Karpas-422 (cell line): ENCODE measurements at regions not wholly inside any gene's neighbourhood (a gene's known extent, or its start where the extent isn't known, plus 50 kb on each side); places are given as distances from the start of the nearest gene placed in this dataset.
"Not testable (repeated sequence)": the region's sequence is repeated elsewhere in the genome, so short reads cannot be mapped to it uniquely, and the experiment has no call there.

Experiments used
- DNase-seq: peaks from one replicate; pipeline ENCODE4 v3.0.0-alpha.2; 2015
- H2AFZ ChIP-seq: fragments of 200-600 bp; sonication (generic); 2 replicates; pipeline ENCODE4 v1.6.1; 2014; ENCODE audit warnings: antibody characterized with exemption, low read length, mixed read lengths
- H3K27ac ChIP-seq: fragments of 200-600 bp; sonication (generic); 2 replicates; pipeline ENCODE4 v1.5.1; 2014; ENCODE audit warnings: mild to moderate bottlenecking, low read length, moderate library complexity
- H3K27me3 ChIP-seq: fragments of 200-600 bp; sonication (generic); 2 replicates; pipeline ENCODE4 v1.6.1; 2014; ENCODE audit warnings: low read length, mixed read lengths
- H3K36me3 ChIP-seq: fragments of 200-600 bp; sonication (generic); 2 replicates; pipeline ENCODE4 v1.6.1; 2014; ENCODE audit warnings: low read length, mixed read lengths; ENCODE audit not compliant: insufficient read depth
- H3K4me1 ChIP-seq: fragments of 200-600 bp; sonication (generic); 2 replicates; pipeline ENCODE4 v1.6.1; 2014; ENCODE audit warnings: mild to moderate bottlenecking, low read length, mixed read lengths
- H3K4me2 ChIP-seq: fragments of 200-600 bp; sonication (generic); 2 replicates; pipeline ENCODE4 v1.6.1; 2014; ENCODE audit warnings: low read length, low read depth, mild to moderate bottlenecking; ENCODE audit not compliant: poor library complexity, severe bottlenecking
- H3K4me3 ChIP-seq: fragments of 200-600 bp; sonication (generic); 2 replicates; pipeline ENCODE4 v1.5.1; 2014; ENCODE audit warnings: mild to moderate bottlenecking, antibody characterized with exemption, low read length, mixed read lengths
- H3K79me2 ChIP-seq: fragments of 200-600 bp; sonication (generic); 2 replicates; pipeline ENCODE4 v1.6.1; 2014; ENCODE audit warnings: mild to moderate bottlenecking, low read length, mixed read lengths
- H3K9ac ChIP-seq: fragments of 200-600 bp; sonication (generic); 2 replicates; pipeline ENCODE4 v1.6.0; 2014; ENCODE audit warnings: low read length
- H3K9me2 ChIP-seq: fragments of 200-600 bp; sonication (generic), shearing (Covaris generic); replicated peaks from 2 replicates; pipeline ENCODE4 v1.6.0; 2014; ENCODE audit warnings: mild to moderate bottlenecking, low read length, moderate library complexity; ENCODE audit not compliant: insufficient read depth
- H3K9me3 ChIP-seq: fragments of 300-700, 200-600 bp; sonication (generic); 2 replicates; pipeline ENCODE4 v1.6.1; 2014; ENCODE audit warnings: low read length, mixed read lengths
- H4K20me1 ChIP-seq: fragments of 200-600 bp; sonication (generic); 2 replicates; pipeline ENCODE4 v1.6.1; 2014; ENCODE audit warnings: mild to moderate bottlenecking, antibody characterized with exemption, low read length, low read depth; ENCODE audit not compliant: insufficient read depth

DNA sequence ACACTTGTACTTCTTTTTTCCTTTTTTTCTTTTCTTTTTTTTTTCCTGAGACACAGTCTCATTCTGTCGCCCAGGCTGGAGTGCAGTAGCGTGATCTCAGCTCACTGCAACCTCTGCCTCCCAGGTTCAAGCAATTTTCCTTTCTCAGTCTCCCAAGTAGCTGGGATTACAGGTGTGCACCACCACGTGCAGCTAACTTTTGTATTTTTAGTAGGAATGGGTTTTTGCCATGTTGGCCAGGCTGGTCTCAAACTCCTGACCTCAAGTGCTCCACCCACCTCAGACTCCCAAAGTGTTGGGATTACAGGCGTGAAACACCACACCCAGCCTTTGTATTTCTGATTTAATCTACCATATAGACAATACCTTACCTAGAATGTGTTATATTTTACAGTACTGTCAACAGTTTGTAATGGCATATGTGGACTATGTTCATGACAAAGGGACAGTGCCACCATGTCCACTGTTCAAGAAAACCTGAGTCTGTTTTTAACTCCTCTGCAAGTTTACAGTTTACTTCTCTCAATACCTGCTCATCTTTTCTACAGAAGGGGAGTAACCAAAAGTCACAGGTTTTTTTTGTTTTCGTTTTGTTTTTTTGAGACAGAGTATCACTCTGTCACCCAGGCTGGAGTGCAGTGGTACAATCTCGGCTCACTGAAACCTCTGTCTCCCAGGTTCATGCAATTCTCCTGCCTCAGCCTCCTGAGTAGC, 223.9 kb upstream of the KLF14 start:
- H3K9ac ChIP-seq = 0 out of 2 replicates have a peak overlapping the region, but pooled peaks have one; percentile 6
- not testable (repeated sequence) for H3K9me3 ChIP-seq, H2AFZ ChIP-seq, H3K27me3 ChIP-seq, H3K9me2 ChIP-seq, H4K20me1 ChIP-seq, DNase-seq
- H3K4me1 ChIP-seq = peaks cover 96% of the 10 kb centered on the region
- H3K4me2 ChIP-seq = peak overlapping the region; percentile 87
- peak overlapping the region; percentile 93 for H3K27ac ChIP-seq
- H3K4me3 ChIP-seq = peak overlapping the region; percentile 34; the same call in 1 of the 2 replicates
- H3K79me2 ChIP-seq = peaks cover 91% of the 10 kb centered on the region
- peaks cover 30% of the 10 kb centered on the region for H3K36me3 ChIP-seq

- Histone ChIP-seq H3K9ac (no peak overlapping the region), H3K4me3 (peak overlapping the region; percentile 73), H3K4me2 (peak overlapping the region; percentile 87), H3K79me2 (peaks cover 92% of the 10 kb centered on the region), H4K20me1 (no peaks in the 10 kb centered on the region; the same call in 1 of the 2 replicates), H3K9me3 (no peaks in the 10 kb centered on the region), H3K36me3 (peaks cover 24% of the 10 kb centered on the region), H3K9me2 (no peaks in the 10 kb centered on the region), H3K27ac (peak overlapping the region; percentile 93), H2AFZ (no peak overlapping the region), H3K27me3 (no peaks in the 10 kb centered on the region), H3K4me1 (peaks cover 99% of the 10 kb centered on the region)
- DNase-seq = peak; percentile 84
These were observed 224.8 kb upstream of the KLF14 start for GRCh38 chr7:130958846-130959245.

DNA sequence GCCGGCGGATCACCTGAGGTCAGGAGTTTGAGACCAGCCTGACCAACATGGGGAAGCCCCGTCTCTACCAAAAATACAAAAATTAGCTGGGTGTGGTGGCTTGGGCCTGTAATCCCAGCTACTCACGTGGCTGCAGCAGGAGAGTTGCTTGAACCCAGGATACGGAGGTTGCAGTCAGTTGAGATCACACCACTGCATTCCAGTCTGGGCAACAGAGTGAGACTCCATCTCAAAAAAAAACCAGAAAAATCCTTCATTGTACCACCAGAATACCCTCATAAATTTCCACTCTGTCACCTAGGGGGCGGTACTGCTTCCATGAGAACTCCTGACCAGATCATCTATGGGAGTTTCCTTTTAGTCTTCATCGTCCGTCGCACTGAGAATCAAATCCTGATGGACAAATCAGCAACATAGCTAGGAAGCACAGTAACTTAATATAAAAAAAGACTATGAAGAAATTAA, 225.8 kb upstream of the KLF14 start:
- Histone ChIP-seq H3K79me2 (peaks cover 90% of the 10 kb centered on the region), H4K20me1 (no peaks in the 10 kb centered on the region; the same call in 1 of the 2 replicates), H3K9me3 (no peaks in the 10 kb centered on the region), H3K27ac (peak overlapping the region; percentile 93), H3K9ac (peak overlapping the region; percentile 80), H2AFZ (no peak overlapping the region), H3K36me3 (peaks cover 20% of the 10 kb centered on the region), H3K4me1 (peaks cover 100% of the 10 kb centered on the region), H3K4me3 (peak overlapping the region; percentile 73), H3K27me3 (no peaks in the 10 kb centered on the region), H3K4me2 (peak overlapping the region; percentile 87), H3K9me2 (no peaks in the 10 kb centered on the region)
- DNase-seq = peak; percentile 78

DNA sequence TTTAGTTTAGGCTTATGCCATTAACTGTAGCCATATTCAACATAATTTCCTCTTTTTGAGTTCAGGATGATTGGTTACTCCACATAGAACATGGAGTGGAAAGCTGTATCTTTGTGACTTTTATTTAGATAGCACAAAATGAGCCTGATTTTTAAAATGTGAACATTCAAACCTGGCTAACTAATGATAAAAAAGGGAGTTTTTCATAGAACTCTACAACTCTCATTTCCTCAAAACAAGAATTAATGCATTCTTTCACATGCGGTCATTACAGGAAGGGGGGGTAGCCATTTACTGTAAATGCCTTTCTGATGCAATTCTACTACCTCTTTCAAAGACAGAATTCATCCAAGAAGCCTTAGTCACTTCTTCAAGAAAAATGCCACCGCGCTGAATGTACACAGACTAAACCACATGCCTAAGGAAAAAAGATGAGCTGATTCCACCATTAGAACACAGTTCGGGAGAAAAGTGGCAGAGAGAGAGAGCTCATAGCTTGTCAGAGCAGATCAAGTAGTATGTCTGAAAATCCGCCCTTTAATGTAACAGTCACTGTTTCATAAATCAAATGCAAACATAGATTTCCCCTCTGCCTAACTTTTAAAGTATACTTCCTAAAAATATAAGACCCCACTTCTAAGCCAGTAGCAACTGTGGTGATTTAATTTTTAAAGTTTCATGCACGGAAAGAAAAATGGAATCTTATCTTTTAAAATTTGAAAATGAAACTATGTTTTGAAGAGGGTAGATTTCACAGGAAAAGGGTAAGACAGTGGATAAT, 226.4 kb upstream of the KLF14 start:
- Histone ChIP-seq H3K4me1 (peaks cover 96% of the 10 kb centered on the region), H3K4me2 (peak overlapping the region; percentile 87), H4K20me1 (no peaks in the 10 kb centered on the region; the same call in 1 of the 2 replicates), H3K79me2 (peaks cover 85% of the 10 kb centered on the region), H3K27me3 (no peaks in the 10 kb centered on the region), H3K36me3 (peaks cover 13% of the 10 kb centered on the region), H3K4me3 (peak overlapping the region; percentile 73), H3K27ac (peak overlapping the region; percentile 93), H3K9ac (peak overlapping the region; percentile 80), H2AFZ (no peak overlapping the region), H3K9me2 (no peaks in the 10 kb centered on the region), H3K9me3 (no peaks in the 10 kb centered on the region)
- DNase-seq = peak; percentile 86

DNA sequence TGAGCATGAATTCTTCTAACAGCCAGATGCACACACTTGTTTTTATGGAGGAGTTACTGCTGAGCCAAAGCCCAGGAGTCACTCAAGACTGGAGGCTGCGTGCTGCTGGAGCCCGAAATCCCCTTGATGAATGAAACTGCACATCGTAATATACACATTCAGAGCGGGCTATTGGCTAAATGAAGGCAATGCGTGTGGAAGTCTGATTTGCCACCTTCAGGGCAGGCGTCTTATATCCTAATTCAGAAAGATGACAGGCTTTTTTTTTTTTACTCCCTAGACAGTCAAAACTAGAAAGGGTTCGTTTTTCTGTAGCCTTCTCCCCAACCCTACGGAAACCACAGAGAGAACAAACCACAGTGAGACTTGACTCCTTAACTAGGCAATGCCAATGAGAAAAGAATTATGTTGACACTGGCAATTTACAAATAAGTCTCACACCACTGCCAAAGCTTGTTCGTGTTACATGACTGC, 227.2 kb upstream of the KLF14 start:
- Histone ChIP-seq H2AFZ (no peak overlapping the region), H3K9me2 (no peaks in the 10 kb centered on the region), H3K79me2 (peaks cover 79% of the 10 kb centered on the region)

DNA sequence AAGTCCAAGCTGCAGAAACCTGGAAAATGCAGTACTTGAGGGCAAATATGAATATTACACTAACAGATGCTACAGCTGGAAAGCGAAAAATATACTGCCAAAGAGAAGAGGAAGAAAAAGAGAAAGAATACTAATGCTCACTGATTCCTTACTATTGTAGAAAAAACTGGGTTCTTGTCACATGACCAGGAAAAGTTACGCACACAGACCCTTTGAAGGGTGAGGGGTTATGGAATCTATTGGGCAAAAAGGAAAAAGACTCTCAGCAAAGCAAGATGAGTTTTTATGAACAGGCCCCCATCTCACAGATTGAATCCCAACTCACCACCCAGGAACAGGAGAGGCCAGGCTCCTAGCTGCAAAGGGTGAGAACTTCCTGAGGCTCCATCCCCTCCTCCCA, 228.1 kb upstream of the KLF14 start:
- no peaks in the 10 kb centered on the region for H3K9me2 ChIP-seq
- peaks cover 79% of the 10 kb centered on the region for H3K79me2 ChIP-seq
- peak overlapping the region; percentile 80 for H3K9ac ChIP-seq
- no peaks in the 10 kb centered on the region; the same call in 1 of the 2 replicates for H4K20me1 ChIP-seq
- no peak for DNase-seq
- no peaks in the 10 kb centered on the region for H3K9me3 ChIP-seq
- H3K36me3 ChIP-seq = peaks cover 9% of the 10 kb centered on the region
- H3K4me1 ChIP-seq = peaks cover 84% of the 10 kb centered on the region
- peak overlapping the region; percentile 73 for H3K4me3 ChIP-seq
- H3K27me3 ChIP-seq = no peaks in the 10 kb centered on the region
- H3K27ac ChIP-seq = peak overlapping the region; percentile 93
- H2AFZ ChIP-seq = no peak overlapping the region
- peak overlapping the region; percentile 87 for H3K4me2 ChIP-seq

More for the DNA sequence above, 227.2 kb upstream of the KLF14 start:
- peak overlapping the region; percentile 73 for H3K4me3 ChIP-seq
- H3K27ac ChIP-seq = peak overlapping the region; percentile 93
- peak overlapping the region; percentile 80 for H3K9ac ChIP-seq
- no peaks in the 10 kb centered on the region for H3K9me3 ChIP-seq
- H3K4me1 ChIP-seq = peaks cover 89% of the 10 kb centered on the region
- DNase-seq = peak; percentile 92
- H3K4me2 ChIP-seq = peak overlapping the region; percentile 87
- H4K20me1 ChIP-seq = no peaks in the 10 kb centered on the region; the same call in 1 of the 2 replicates
- peaks cover 6% of the 10 kb centered on the region for H3K36me3 ChIP-seq
- H3K27me3 ChIP-seq = no peaks in the 10 kb centered on the region

DNA sequence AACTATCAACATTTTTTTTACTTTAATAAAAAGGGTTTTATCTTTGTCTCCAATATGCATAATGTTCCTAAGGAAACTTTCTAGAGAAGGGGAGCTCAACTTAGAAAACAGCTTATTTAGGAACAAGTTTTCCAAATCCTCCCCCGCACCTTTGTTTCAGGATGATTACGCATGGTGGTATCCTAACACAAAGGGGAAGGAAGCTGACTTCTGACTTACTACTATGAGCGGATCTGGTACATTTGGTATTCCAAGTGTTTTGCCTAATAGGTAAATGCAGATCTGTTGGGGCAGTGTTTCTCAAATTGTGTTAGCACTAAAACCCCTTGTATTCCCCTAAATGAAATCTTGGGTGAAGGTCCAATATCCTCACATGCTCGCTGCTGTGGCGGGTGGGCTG, 229.3 kb upstream of the KLF14 start:
- Histone ChIP-seq H3K9ac (0 out of 2 replicates have a peak overlapping the region, but pooled peaks have one; percentile 32), H3K4me1 (peaks cover 76% of the 10 kb centered on the region), H3K4me2 (peak overlapping the region; percentile 37), H3K27me3 (no peaks in the 10 kb centered on the region), H2AFZ (no peak overlapping the region), H4K20me1 (no peaks in the 10 kb centered on the region; the same call in 1 of the 2 replicates), H3K9me3 (no peaks in the 10 kb centered on the region), H3K27ac (peak overlapping the region; percentile 61), H3K36me3 (peaks cover 11% of the 10 kb centered on the region), H3K4me3 (no peak overlapping the region; the same call in 1 of the 2 replicates), H3K79me2 (peaks cover 74% of the 10 kb centered on the region), H3K9me2 (no peaks in the 10 kb centered on the region)
- no peak for DNase-seq

DNA sequence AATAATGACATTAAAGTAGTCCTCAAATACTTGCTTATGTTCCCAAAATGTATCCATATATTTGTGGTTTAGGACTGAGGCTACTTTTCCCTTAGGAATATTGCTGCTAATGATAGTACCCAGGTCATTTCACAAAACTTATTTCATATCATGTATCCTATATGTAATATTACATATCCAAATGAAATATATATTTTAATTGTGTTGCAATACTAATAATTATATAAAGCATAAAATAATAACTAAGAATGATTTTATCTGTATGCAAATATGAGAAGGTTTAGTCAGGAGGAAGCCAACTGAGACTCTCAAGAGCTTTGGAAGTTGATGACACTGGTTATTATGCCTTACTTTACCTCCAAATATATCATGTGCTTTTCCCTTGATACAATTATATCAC, 231.5 kb upstream of the KLF14 start:
- no peak overlapping the region for H3K9ac ChIP-seq
- H3K27me3 ChIP-seq = no peaks in the 10 kb centered on the region
- DNase-seq = no peak
- peaks cover 11% of the 10 kb centered on the region; the same call in 1 of the 2 replicates for H3K36me3 ChIP-seq
- no peaks in the 10 kb centered on the region; the same call in 1 of the 2 replicates for H4K20me1 ChIP-seq
- H3K4me2 ChIP-seq = no peak overlapping the region
- no peak overlapping the region for H2AFZ ChIP-seq
- H3K9me2 ChIP-seq = no peaks in the 10 kb centered on the region
- H3K4me3 ChIP-seq = no peak overlapping the region
- H3K27ac ChIP-seq = no peak overlapping the region
- H3K79me2 ChIP-seq = peaks cover 73% of the 10 kb centered on the region
- H3K4me1 ChIP-seq = peaks cover 76% of the 10 kb centered on the region
- no peaks in the 10 kb centered on the region for H3K9me3 ChIP-seq
